GOT3 (cell line): ENCODE measurements at regions not wholly inside any gene's neighbourhood (a gene's known extent, or its start where the extent isn't known, plus 50 kb on each side); places are given as distances from the start of the nearest gene placed in this dataset.
"Not testable (repeated sequence)": the region's sequence is repeated elsewhere in the genome, so short reads cannot be mapped to it uniquely, and the experiment has no call there.

ENCODE experiments used
- DNase-seq: peaks from one replicate; lab custom pipeline; 2025; ENCODE audit warnings: mixed read lengths; lab: John Stamatoyannopoulos, UW

DNA sequence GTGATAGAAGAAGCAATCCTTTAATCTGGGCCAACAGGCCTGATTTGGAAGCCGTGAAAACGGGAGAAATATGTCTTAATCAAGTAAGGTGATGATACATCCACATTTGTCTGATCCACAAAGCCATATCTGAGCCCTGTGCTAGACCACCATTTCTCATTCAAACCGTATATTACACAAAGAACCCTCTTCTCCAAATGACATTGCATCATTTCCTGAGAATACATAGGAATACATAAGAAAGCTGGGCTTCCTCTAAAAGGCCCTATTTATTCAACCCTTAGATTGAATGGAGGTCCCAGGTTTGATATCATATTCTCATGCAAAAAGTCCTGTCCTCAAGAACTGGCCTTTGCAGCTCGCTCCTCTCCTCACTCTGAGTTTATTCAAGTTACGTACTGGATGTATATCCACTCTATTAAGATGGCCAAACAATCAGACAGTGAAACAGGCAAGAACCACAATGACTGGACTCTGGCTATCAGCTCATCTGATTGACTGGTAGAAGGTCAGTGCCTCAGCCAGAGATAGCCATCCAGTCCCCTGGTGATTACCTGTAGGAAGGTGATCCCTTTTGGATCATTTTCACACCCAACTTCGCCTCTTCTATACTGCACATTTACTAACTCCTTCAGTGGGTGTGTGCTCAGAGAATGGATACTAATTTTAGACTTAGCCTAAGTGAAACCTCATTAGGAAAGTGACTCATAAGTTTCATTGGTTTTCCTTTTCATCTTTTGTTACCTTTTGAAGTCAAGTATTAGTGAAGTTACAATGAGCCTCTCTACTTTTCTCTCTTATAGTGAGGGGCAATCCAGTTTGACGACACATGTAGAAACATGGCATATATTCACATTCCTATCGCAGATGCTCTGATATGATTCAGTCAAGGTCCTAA lies 167.6 kb upstream of the WWC1 start:
- no peak for DNase-seq

- DNase-seq, result no peak
Observed at GRCh38 chr5:168125445-168126199, 165.8 kb upstream of the WWC1 start.

DNA sequence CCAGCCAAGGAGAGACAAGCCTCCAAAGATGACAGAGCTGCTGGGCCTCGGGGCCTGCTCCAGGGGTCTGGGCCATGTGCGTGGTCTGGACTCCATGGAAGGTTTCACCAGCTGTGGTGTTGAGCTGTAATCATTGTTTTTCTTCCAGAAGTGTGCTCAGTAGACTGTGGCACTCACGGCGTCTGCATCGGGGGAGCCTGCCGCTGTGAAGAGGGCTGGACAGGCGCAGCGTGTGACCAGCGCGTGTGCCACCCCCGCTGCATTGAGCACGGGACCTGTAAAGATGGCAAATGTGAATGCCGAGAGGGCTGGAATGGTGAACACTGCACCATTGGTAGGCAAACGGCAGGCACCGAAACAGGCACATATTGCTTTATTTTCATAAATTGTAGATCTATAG lies 164.8 kb upstream of the WWC1 start:
- DNase-seq, result no peak

- no peak for DNase-seq
Observed at GRCh38 chr5:168128111-168128510, 163.3 kb upstream of the WWC1 start.

GRCh38 chr5:168128557-168128956 lies 162.9 kb upstream of the WWC1 start:
- DNase-seq, result no peak

DNA sequence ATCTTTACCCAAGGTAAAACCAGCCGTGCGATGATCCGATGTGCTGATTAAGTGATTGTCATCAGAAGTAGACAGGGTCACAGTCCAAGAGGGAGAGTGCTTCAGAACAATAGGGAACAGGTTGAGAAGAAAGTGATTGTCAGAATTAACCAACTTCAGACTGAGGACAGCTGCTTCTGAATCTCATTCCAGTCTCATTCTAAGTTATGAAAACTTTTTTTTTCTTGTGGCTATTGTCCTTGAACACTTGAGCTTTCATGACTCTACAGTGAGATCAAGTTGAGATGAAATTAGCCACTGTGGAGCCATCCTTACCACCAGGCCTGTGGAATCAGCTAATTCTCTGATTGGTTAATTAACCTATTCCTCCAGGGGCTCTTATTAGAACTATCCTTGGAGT lies 159.9 kb upstream of the WWC1 start:
- no peak for DNase-seq

GRCh38 chr5:168132241-168132641 lies 159.2 kb upstream of the WWC1 start:
- DNase-seq, result no peak

GRCh38 chr5:168135897-168136296 lies 155.5 kb upstream of the WWC1 start:
- no peak for DNase-seq

DNA sequence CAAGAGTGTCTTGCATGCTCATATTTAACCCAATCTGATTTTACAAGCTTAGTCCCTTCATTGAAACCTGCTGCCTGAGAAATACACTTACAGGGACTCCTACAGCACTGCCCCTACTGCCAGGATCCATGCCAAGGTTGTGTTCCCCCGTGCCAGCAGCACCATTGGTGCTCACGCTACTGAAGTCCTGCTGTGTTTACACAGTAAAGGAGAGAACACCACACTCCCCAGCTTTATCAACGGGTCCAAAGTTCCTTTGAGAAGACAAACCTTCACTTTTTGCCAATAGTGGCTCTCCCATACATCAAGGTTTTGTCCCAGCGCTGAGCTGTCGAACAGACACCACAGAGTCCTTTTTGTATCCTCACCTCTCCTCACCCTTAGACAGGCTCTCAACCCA lies 155.1 kb upstream of the WWC1 start:
- DNase-seq, result no peak

GRCh38 chr5:168137265-168137664 lies 154.2 kb upstream of the WWC1 start:
- no peak for DNase-seq

DNA sequence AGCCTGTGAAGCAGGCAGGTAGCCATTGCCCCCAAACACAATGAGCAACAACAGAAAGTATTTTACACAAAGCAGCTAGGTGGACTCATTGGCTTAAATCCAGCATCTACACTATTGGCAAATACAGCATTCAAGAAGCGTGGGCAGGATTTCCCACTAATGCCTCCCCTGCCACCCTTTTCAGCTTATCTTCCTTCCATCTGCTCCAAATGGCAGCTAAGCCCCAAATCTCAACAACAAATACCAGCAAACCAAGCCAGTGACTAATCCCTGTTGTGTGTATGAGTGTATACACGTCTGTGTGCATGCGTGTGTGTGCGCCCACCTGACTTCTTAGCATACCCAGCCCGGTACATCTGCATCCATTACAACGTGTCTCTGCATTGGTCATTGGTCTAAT lies 151.2 kb upstream of the WWC1 start:
- no peak for DNase-seq

GRCh38 chr5:168142402-168142801 lies 149.0 kb upstream of the WWC1 start:
- DNase-seq, result no peak

- DNase-seq, result not testable (repeated sequence)
Observed at GRCh38 chr5:168143521-168143920, 147.9 kb upstream of the WWC1 start.

GRCh38 chr5:168147106-168147505 lies 144.3 kb upstream of the WWC1 start:
- DNase-seq, result no peak

DNA sequence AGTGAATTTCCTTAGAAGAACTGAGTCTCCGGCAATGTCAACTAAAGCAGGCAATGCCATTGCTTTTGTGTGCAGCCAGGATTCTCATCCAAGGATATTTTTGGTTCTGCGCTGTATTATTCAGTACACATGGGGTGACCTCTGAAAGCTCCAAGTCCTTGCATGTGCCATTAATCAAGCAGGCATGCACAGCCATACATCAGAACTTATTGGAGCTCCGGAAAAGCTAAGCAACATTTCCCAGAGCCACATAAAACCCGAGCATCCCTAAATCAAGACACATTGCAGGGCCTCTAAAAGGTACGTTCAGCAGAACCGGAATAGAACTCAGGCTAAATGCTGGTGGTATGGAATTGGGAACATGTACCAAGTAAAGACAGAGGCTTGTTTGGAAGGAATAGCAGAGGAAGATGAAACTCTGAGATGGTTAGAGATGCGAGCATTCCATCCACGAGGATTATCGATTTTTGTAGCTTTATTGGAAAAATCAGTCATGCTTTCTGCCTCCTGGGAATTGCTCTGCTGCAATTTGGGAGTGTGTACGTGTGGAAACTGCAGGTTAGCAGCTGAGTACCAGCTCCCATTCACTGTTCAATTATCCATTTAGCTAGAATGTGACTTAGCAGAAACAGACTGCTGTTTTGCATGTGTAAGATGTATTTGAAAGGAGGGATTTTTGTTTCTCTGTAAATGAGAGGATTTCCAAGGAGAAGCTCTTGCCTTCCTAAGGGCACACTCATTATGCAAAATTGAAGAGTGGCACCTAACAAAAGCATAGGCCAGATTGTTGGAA lies 143.7 kb upstream of the WWC1 start:
- no peak for DNase-seq

- no peak for DNase-seq
Observed at GRCh38 chr5:168151041-168151440, 140.4 kb upstream of the WWC1 start.

- no peak for DNase-seq
Observed at GRCh38 chr5:168152660-168153059, 138.8 kb upstream of the WWC1 start.

DNA sequence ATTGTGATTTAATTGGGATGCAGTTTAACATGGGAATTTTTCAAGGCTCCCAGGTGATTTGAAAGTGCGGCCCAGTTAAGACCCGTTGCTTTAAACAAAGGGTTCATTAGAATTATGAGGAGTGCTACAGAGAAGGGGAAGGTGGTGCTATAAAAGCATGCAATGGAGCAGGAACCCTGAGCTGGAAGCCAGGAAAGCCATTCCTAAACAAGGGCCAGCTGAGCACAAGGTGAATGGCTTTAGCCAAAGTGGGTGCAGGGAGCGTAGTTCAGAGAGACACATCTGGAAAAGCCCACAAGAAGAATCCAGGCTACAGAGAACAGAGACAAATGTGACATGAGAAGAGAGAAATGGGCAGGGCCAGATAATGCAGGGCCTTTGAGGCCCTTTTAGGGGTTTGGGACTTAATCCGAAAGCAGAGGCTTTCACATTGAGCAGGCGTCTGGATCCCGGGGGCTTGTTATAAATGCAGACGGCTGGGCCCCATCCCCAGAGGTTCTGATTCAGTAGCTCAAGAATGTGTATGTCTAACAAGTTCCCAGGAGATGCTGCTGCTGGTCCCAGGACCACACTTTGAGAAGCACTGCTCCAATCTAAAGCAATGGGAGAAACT lies 138.1 kb upstream of the WWC1 start:
- no peak for DNase-seq

GRCh38 chr5:168153876-168154270 lies 137.6 kb upstream of the WWC1 start:
- DNase-seq, result no peak

GRCh38 chr5:168155585-168155984 lies 135.9 kb upstream of the WWC1 start:
- no peak for DNase-seq

DNA sequence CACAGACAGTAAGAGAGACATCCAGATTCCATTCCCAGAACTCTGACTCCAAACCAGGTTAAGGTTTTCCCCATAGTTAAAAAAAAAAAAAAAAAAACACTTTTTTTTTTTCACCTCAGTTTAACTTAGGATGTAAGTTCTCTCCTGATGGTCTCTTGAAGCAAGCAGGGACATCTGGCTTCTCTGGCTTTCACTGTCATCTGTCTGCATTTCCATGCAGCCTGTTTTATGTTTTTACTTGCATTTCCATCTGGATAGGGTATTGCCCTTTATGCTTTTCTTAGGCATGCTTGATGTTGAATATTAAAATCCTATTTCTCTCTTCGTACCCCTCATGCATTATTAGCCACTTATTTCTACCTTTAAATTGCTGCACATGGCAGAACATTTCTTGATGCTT lies 135.3 kb upstream of the WWC1 start:
- no peak for DNase-seq

- no peak for DNase-seq
Observed at GRCh38 chr5:168157141-168157540, 134.3 kb upstream of the WWC1 start.
